ENCODE measurements at regions not wholly inside any gene's neighbourhood (a gene's known extent, or its start where the extent isn't known, plus 50 kb on each side); places are given as distances from the start of the nearest gene placed in this dataset.

GRCh38 chr3:189457201-189457607, 174.0 kb upstream of the TP63 start:
- H3K9me3 ChIP-seq = no peaks in the 10 kb centered on the region
- H3K36me3 ChIP-seq = no peaks in the 10 kb centered on the region
- no peak for DNase-seq
- H3K4me3 ChIP-seq (ENCODE audit: low read depth, low read length) = no peak overlapping the region
- H3K27me3 ChIP-seq = peaks cover 9% of the 10 kb centered on the region; the same call in 1 of the 2 replicates
- TF ChIP-seq CTCF (IDR thresholded peaks at IDR 0.05; ENCODE audit: low read depth, low read length) = no peak
- H3K4me1 ChIP-seq = no peaks in the 10 kb centered on the region

GRCh38 chr3:189457631-189458412, 173.4 kb upstream of the TP63 start:
- no peaks in the 10 kb centered on the region for H3K36me3 ChIP-seq
- no peak for TF ChIP-seq CTCF (IDR thresholded peaks at IDR 0.05; ENCODE audit: low read depth, low read length)
- H3K4me3 ChIP-seq (ENCODE audit: low read depth, low read length) = no peak overlapping the region
- no peak for DNase-seq
- H3K4me1 ChIP-seq = no peaks in the 10 kb centered on the region
- H3K9me3 ChIP-seq = no peaks in the 10 kb centered on the region
- H3K27me3 ChIP-seq = peaks cover 9% of the 10 kb centered on the region; the same call in 1 of the 2 replicates

- peaks cover 5% of the 10 kb centered on the region; the same call in 1 of the 2 replicates for H3K27me3 ChIP-seq
- no peak overlapping the region for H3K4me3 ChIP-seq (ENCODE audit: low read depth, low read length)
- DNase-seq = peak; percentile 71
- no peak for TF ChIP-seq CTCF (IDR thresholded peaks at IDR 0.05; ENCODE audit: low read depth, low read length)
- no peaks in the 10 kb centered on the region for H3K9me3 ChIP-seq
- no peaks in the 10 kb centered on the region for H3K36me3 ChIP-seq
- no peaks in the 10 kb centered on the region for H3K4me1 ChIP-seq
Observed at GRCh38 chr3:189458528-189458927, 172.7 kb upstream of the TP63 start.

- no peak for TF ChIP-seq CTCF (IDR thresholded peaks at IDR 0.05; ENCODE audit: low read depth, low read length)
- DNase-seq = no peak
- no peak overlapping the region for H3K4me3 ChIP-seq (ENCODE audit: low read depth, low read length)
- H3K36me3 ChIP-seq = no peaks in the 10 kb centered on the region
- H3K27me3 ChIP-seq = peaks cover 5% of the 10 kb centered on the region; the same call in 1 of the 2 replicates
- no peaks in the 10 kb centered on the region for H3K9me3 ChIP-seq
- no peaks in the 10 kb centered on the region for H3K4me1 ChIP-seq
Observed at GRCh38 chr3:189459231-189459630, 172.0 kb upstream of the TP63 start.

- TF ChIP-seq CTCF (IDR thresholded peaks at IDR 0.05; ENCODE audit: low read depth, low read length) = no peak
- peaks cover 5% of the 10 kb centered on the region; the same call in 1 of the 2 replicates for H3K27me3 ChIP-seq
- H3K4me1 ChIP-seq = no peaks in the 10 kb centered on the region
- no peak for DNase-seq
- no peak overlapping the region for H3K4me3 ChIP-seq (ENCODE audit: low read depth, low read length)
- no peaks in the 10 kb centered on the region for H3K36me3 ChIP-seq
- H3K9me3 ChIP-seq = no peaks in the 10 kb centered on the region
Observed at GRCh38 chr3:189460511-189460910, 170.7 kb upstream of the TP63 start.

GRCh38 chr3:189464799-189465198, 166.4 kb upstream of the TP63 start:
- DNase-seq = no peak
- no peak for TF ChIP-seq CTCF (IDR thresholded peaks at IDR 0.05; ENCODE audit: low read depth, low read length)
- Histone ChIP-seq H3K27me3 (no peaks in the 10 kb centered on the region), H3K4me3 (ENCODE audit: low read depth, low read length) (no peak overlapping the region), H3K4me1 (no peaks in the 10 kb centered on the region), H3K36me3 (no peaks in the 10 kb centered on the region), H3K9me3 (no peaks in the 10 kb centered on the region)

All from BE2C (cell line).